ENCODE measurements at regions not wholly inside any gene's neighbourhood (a gene's known extent, or its start where the extent isn't known, plus 50 kb on each side); places are given as distances from the start of the nearest gene placed in this dataset.

- peak overlapping the region; percentile 46 to 81 (median 57) for H3K4me3 ChIP-seq (replicated peaks in 1 of 3; ENCODE audit: low read depth in 2 of 3, low read length in 3 of 3)
- WGBS (ENCODE audit: insufficient coverage), result 0% methylated on average over 60 of the region's 63 CpGs
- Mint-ChIP-seq H3K27ac (peak overlapping the region; percentile 97 to 99 (median 98)), H3K9me3 (peaks cover 0 to 1% (median 0%) of the 10 kb centered on the region in 7 donors), H3K4me1 (peaks cover 46% of the 10 kb centered on the region), H3K27me3 (ENCODE audit: low read depth in 3 of 3) (peaks cover 0 to 9% (median 3%) of the 10 kb centered on the region in 3 donors), H3K4me3 (peak overlapping the region; percentile 93 to 96), H3K36me3 (peaks cover 0 to 4% of the 10 kb centered on the region in 2 donors)
- intact Hi-C loops (cut with micrococcal nuclease), result loop anchor here (1.0 to 5.0 kb wide), 4 partner anchors 15 to 150 kb away; no protein-coding TSS in a partner anchor
- no peaks in the 10 kb centered on the region for H3K79me2 ChIP-seq (ENCODE audit: insufficient read depth, low read length)
- no peak for TF ChIP-seq CTCF (IDR thresholded peaks at IDR 0.05)
- H3K9ac ChIP-seq (ENCODE audit: insufficient read depth, low read length, poor library complexity, severe bottlenecking), result peak overlapping the region; percentile 91
- H4K20me1 ChIP-seq (ENCODE audit: insufficient read depth, low read length), result no peaks in the 10 kb centered on the region
- H3K4me2 ChIP-seq (replicated peaks; ENCODE audit: extremely low read depth, low read length, poor library complexity, severe bottlenecking), result peak overlapping the region; percentile 80
- H3K4me1 ChIP-seq (ENCODE audit: control insufficient read depth in 1 of 2, insufficient read depth in 2 of 2, low read length in 2 of 2), result peaks cover 43 to 51% of the 10 kb centered on the region in 2 donors
- H3K36me3 ChIP-seq (replicated peaks in 1 of 2; ENCODE audit: control insufficient read depth in 1 of 2, insufficient read depth in 2 of 2, low read length in 2 of 2), result no peaks in the 10 kb centered on the region
- DNase-seq, result peak; percentile 86 to 91 (median 89)
- H3K27ac ChIP-seq (ENCODE audit: low read depth in 1 of 2, low read length in 2 of 2), result peak overlapping the region; percentile 97
- H3K27me3 ChIP-seq (ENCODE audit: control insufficient read depth in 2 of 2, insufficient read depth in 2 of 2, low read length in 2 of 2), result no peaks in the 10 kb centered on the region
- no peaks in the 10 kb centered on the region for H3K9me3 ChIP-seq (replicated peaks in 1 of 2; ENCODE audit: control insufficient read depth in 1 of 2, insufficient read depth in 1 of 2, low read length in 2 of 2)
- peak overlapping the region; percentile 57 for H2AFZ ChIP-seq (ENCODE audit: insufficient read depth, low read depth, low read length, poor library complexity, severe bottlenecking)
Observed at GRCh38 chr9:104991144-104991953, 63.4 kb upstream of the ABCA1 start.

DNA sequence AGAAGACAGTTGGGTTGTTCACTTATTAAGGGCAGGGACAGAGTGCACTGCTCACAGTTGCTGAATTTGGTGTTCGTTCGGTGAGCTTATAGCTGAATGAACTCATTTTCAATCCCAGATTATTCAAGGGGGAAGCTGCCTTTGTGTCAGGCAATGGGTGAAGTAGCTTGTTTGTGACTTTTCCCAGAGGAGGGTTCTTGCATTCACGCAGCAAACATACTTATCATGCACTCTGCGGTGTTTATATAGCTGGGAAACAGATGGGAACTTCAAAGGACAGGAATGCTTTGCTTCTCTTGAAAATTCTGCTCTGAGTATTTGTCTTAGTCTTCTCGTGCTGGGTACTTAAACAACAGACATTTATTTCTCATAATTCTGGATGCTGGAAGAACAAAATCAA lies 64.7 kb upstream of the ABCA1 start:
- Histone ChIP-seq H3K79me2 (ENCODE audit: insufficient read depth, low read length) (no peaks in the 10 kb centered on the region), H3K9ac (ENCODE audit: insufficient read depth, low read length, poor library complexity, severe bottlenecking) (no peak overlapping the region), H3K27ac (ENCODE audit: low read depth in 1 of 2, low read length in 2 of 2) (no peak overlapping the region), H2AFZ (ENCODE audit: insufficient read depth, low read depth, low read length, poor library complexity, severe bottlenecking) (no peak overlapping the region), H3K4me2 (replicated peaks; ENCODE audit: extremely low read depth, low read length, poor library complexity, severe bottlenecking) (no peak overlapping the region), H3K9me3 (replicated peaks in 1 of 2; ENCODE audit: control insufficient read depth in 1 of 2, insufficient read depth in 1 of 2, low read length in 2 of 2) (no peaks in the 10 kb centered on the region), H3K4me1 (ENCODE audit: control insufficient read depth in 1 of 2, insufficient read depth in 2 of 2, low read length in 2 of 2) (peaks cover 43 to 51% of the 10 kb centered on the region in 2 donors), H3K36me3 (replicated peaks in 1 of 2; ENCODE audit: control insufficient read depth in 1 of 2, insufficient read depth in 2 of 2, low read length in 2 of 2) (no peaks in the 10 kb centered on the region), H4K20me1 (ENCODE audit: insufficient read depth, low read length) (no peaks in the 10 kb centered on the region), H3K4me3 (replicated peaks in 1 of 3; ENCODE audit: low read depth in 2 of 3, low read length in 3 of 3) (no peak overlapping the region), H3K27me3 (ENCODE audit: control insufficient read depth in 2 of 2, insufficient read depth in 2 of 2, low read length in 2 of 2) (no peaks in the 10 kb centered on the region)
- Mint-ChIP-seq H3K27me3 (ENCODE audit: low read depth in 3 of 3) (peaks cover 0 to 9% (median 3%) of the 10 kb centered on the region in 3 donors), H3K27ac (peak overlapping the region in 3 of 7 donors; percentile 48 to 99 (median 97)), H3K9me3 (peaks cover 0 to 1% (median 0%) of the 10 kb centered on the region in 7 donors), H3K4me1 (peaks cover 46% of the 10 kb centered on the region), H3K36me3 (peaks cover 0 to 4% of the 10 kb centered on the region in 2 donors), H3K4me3 (peak overlapping the region in 1 of 2 donors; percentile 26)
- 100% methylated on average over 2 of the region's 5 CpGs for WGBS (ENCODE audit: insufficient coverage)
- TF ChIP-seq CTCF (IDR thresholded peaks at IDR 0.05), result no peak
- intact Hi-C loops (cut with micrococcal nuclease), result loop anchor here in 1 of 2 donors (5.0 kb wide), 1 partner anchor 60 kb away; no protein-coding TSS in a partner anchor
- no peak for DNase-seq

Data from CD14-positive monocyte (primary cell).